HG02938 (cell line): ENCODE measurements at regions not wholly inside any gene's neighbourhood (a gene's known extent, or its start where the extent isn't known, plus 50 kb on each side); places are given as distances from the start of the nearest gene placed in this dataset.

ENCODE experiments used
- ATAC-seq: cut with Tn5 transposase; IDR thresholded peaks from one replicate; pipeline ENCODE4 v1.9.1; 2021; ENCODE audit warnings: mild to moderate bottlenecking, moderate library complexity; ENCODE audit not compliant: unreplicated experiment

DNA sequence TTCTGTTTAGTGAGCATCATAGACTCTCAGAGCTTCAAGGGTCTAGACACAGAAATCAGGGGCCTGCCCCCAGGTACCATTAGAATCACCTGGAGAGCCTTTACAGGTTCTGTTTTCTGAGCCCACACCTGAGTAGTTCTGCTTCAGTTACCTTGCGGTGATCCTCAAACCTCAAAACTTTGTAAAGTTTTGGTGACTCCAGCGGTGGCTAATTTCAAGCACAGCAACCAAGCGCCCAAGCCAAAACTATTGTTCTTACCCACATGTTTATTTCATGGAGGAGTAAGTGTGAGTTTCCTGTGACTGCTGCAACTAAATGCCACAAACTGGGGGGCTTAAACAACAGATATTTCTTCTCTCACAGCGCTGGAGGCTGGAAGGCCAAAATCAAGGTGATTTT, 108.9 kb downstream of the FOXD1 start:
- ATAC-seq: no peak

- ATAC-seq: no peak
Measured at GRCh38 chr5:73339051-73339575, 109.5 kb downstream of the FOXD1 start.

DNA sequence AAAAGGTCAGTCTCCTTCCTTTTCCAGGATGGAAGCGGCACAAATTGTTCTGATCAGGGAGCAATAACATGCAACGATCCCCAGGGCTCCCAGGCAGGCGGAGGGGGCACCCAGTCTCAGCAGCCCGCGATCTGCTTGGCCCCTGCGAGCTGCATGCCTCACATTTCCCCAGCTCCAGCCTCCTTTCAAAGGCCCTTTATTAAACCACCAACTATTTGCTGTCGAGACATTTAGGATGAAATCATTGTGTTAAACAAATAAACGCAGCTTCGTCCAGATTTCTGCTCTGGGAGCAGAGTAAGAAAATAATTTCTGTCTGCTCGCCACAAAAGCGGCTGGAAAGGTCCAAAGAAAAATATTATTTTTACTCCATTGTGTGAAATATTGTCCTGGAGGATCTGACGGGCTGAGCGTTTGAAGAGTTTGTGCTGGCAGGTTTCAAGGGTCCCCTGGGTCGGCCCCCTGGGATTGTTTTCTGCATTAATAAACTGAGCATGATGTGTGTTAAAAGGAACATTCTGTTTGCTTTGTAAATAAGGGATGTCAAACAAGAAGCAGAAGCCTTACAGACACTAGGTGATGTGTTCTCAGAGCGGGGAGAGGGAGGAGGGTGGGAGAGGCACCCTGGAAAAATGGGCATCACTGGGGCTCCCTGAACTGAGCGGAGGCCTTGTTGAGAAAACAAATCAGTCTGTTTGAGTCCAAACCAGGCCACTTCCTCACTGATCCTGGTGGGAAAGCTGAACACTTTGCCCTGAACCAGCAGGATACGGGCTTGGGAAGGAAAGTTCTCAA, 110.1 kb downstream of the FOXD1 start:
- ATAC-seq: no peak

DNA sequence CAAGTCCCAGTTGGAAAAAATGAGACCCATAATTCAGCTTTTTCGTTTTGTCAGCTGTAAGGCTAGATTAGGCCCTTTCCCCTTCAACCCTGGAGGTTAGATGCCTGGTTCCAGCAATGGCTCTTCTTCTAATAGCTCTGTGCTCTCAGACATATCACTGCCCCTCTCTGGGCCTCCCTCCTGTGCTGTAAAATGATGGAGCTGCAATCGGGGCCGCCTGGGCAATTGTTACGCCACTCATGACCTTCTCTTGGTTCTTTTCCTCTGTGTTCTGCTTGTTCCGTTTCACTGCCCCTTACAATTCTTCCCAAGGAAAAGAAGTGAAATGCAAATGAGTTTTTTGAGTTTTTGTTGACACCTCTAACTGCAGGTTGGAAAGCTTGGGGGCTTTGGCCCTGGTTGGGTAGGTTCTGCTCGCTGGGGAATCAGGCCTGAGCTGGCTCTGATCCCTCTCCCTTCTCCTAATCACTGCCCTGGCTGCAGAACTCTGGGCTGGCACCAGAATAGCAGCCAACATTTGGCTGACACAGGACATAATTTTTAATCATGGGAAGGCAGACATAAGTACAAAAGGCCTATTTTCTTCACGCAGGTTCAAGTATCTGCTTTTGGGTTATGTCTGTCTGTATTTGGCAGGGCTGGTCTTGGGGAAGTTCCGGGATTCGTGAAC, 110.9 kb downstream of the FOXD1 start:
- ATAC-seq: no peak

GRCh38 chr5:73336366-73336765, 112.2 kb downstream of the FOXD1 start:
- no peak for ATAC-seq

DNA sequence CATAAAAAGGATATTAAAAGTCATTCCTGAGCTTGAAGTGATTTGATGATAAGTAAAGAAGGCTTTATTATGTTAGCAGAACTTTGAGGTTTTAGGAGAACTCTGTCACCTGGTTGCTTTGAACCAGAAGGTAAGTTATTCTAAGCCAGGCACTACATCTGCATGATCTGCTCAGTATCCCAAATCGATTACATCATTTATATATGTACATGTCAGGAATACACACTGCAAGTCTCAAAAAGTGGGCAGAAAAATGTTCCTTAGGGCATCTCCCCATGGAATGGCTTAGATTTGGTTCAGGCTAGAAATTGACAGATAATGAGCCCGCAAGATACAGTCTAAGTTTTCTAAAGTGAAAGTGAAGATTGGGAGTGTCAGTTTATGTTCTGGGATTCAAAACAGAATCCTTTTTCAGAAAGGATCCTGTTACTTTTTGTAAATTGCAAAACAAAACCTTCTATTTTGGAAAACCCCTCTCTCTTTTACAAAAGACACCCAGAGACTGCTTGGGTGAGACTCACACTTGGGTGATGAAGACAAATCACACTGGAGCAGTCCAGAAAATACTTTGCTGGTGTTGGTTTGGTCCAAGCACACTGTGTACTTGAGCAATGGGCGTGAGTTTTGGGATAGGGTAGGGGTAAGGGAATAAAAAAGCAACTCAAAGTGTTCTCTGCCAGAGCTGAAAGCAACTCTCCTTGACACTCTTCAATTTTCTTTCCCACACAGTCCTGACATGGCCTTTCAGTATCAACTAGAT, 114.5 kb downstream of the FOXD1 start:
- no peak for ATAC-seq

DNA sequence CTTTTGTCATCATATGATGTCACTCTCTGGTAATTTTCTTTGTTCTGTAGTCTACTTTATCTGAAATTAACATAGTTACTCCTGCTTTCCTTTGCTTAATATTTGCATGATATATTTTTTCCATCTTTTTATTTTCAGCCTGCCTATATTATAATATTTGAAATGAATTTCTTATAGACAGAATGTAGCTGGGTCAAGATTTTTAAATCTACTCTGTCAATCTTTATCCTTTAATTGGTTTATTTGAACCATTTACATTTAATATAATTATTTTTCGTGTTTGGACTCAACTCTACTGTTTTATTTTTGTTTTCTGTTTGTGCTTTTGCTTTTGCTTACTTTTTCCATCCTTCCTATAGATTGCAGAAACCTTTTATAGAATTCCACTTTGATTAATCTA, 118.0 kb downstream of the FOXD1 start:
- ATAC-seq: no peak

DNA sequence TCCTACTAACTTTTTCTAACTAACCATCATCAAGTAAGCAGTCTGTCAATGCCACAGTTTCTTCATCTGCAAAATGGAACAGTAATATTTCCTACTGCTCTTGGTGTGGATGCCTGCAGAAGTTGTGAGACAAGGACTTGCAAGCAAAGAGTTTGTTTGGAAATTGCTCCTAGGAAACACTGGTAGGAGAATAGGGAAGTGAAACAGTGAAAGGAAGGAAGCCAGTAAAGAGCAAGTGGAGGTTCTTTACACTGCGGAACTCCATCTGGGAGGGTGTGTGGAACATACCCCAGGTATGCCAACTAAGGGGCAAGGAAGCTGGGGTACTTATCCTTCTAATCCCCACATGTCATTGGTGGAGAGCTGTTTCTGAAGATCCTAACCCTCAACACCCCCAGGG, 119.9 kb downstream of the FOXD1 start:
- ATAC-seq: no peak

GRCh38 chr5:73327908-73328455, 120.6 kb downstream of the FOXD1 start:
- no peak for ATAC-seq

GRCh38 chr5:73325546-73325945, 123.0 kb downstream of the FOXD1 start:
- ATAC-seq: no peak

DNA sequence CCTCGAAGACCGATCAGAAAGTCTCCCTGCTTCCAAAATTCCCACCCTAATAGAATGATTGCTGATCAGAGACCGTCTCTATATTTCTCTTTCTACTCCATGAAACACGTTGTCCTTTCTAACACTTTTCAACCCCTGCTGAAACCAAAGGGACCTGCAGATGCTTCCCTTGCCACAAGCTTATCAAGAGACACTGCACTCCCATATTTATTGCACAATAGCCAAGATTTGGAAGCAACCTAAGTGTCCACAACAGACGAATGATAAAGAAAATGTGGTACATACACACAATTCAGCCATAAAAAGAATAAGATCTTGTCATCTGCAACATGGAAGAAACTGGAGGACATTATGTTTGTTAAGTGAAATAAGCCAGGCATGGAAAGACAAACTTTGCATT, 125.1 kb downstream of the FOXD1 start:
- ATAC-seq: no peak

DNA sequence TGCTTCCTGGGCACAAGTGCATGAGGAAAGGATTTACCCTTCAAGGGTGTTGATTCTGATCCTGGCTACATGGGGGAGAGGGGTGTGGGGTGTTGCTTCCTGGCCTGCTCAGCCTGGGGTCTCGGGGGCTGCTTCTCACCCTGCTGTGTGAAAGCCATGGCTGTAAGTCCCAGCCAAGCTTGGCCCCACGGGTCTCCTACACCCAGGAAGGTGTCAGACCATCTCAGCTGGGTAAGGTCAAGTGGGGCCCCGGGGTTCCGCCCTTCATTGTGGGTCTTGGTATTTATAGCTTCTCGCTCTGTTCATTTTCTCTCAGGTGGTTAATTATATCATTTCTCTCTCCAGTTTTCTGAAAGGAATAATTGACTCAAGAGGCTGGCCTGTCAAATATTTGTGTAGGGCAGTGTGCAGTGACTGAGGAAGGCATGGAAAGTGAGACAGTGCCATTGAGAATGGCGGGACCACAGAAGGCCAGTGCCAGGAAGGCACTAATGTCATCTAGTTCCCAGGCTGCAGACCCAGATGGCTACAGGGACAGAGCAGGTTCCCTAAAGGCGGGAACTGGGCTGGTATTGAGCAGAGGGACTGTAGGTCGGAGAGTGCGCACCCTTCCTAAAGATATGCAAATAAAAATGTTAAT, 126.0 kb downstream of the FOXD1 start:
- no peak for ATAC-seq

GRCh38 chr5:73321757-73322436, 126.7 kb downstream of the FOXD1 start:
- ATAC-seq: no peak

DNA sequence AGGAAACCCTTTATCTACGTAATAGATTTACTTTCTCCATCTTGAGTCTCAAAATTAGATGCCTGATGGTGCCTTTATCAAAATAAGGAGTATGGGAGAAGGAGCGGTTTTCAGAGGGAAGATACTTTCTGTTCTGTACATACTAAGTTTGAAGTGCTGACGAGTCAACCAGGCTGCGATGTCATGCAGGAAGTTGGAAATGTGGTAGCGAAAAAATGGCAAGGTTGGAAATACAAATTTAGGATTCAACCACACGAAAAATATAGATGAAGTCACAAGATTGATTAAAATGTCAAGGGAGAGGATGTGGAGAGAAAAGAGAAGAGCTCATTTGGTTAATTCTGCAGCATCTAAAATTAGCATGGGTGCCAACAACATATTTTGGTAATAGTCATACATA, 129.5 kb downstream of the FOXD1 start:
- ATAC-seq: no peak

DNA sequence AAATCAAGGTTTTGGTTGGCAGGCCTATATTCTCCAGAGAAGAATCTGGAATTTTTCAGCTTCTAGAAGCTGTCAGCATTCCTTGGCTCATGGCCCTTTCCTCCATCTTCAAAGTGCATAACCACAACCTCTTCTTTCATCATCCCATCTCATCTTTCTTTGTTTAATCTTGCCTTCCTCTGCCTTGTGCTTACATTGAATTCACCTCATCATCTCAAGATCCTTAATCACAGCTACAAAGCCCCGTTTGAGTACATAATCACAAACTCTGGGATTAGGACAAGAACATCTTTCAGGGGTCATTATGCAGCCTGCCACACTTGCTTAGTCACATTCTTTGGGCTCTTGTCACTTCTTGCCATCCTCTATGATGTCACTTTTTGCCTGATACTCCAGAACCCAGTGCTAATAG, 130.3 kb downstream of the FOXD1 start:
- no peak for ATAC-seq

DNA sequence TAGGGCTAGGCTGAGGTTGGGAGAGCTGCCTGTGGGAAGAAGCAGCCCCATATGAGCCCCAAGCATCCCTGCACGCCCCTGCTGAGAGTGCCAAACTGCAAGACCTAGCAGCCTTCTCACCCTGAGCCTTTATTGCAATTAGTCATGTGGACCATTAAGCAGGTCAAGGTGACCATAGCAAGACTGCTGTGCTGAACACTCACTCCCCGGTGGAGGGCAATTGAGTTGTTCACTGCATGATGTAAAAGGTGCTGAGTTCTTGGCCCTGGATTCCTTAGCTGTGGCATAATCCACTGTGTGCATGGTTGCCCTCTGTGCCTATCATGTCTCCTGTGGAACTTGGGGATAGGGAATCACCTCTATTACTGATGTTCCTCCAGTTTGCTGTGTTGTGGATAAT, 131.1 kb downstream of the FOXD1 start:
- no peak for ATAC-seq

DNA sequence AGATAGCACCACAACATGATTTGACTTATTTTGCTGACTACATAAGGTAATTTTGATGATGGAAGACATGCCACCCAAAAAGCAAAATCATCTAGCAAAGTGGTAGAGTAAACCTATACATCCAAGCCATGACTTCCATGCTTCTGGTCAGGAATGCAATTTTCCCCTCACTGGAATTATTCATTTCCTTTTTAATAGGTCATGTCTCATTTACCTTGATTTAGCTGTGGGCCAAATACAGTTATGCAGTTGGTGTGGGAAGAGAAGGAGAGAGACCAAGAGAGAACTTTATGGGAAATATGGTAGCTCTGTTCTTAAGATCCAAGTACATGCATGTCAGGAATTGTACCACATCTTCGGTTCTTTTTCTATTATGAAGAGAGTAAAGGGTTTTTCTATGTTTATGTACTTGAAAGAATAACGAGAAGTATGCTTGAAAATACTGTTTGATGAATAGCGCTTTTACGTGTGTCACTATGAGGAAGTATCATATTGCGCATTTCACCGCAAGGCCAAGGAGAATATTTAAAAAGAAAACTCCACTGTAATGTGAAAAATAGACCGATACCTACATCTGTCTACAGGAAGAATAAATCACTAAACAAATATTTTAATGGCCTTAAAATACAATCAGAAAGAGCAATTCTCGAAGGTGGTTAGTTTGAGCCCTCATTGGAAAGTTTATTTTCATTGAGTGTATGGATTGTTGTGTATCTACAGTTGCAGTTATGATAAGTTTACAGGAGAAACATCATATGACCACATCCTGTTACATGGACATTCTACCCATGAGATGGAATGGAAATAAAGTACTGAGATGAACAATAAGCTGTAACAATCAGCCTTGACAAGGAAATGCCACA, 134.0 kb downstream of the FOXD1 start:
- ATAC-seq: no peak

DNA sequence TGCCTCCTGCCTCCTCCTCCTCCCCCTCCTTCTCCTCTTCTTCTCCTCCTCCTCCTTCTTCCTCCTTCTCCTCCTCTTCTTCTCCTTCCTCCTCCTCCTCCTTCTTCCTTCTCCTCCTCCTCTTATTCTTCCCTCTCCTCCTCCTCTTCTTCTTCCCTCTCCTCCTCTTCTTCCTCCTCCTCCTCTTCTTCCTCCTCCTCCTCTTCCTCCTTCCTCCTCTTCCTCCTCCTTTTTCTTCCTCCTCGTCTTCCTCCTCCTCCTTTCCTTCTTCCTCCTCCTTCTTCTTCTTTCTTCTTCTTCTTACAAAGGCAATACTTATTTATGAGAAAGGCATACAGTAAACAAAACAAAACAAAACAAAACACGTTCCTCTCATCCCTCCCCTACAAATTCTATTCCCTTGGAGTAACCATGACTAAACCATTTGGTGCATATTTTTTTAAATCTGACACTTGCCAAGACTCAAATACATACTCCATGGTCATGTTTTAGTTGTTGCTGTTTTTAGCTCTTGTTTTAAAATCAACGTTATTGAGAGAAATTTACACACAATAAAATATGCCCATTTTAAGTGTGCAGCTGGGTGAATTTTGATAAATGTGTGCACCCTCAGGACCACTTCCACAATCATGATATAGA, 135.6 kb downstream of the FOXD1 start:
- ATAC-seq: no peak
